Prostate gland (tissue), 2 donors: ENCODE measurements at regions not wholly inside any gene's neighbourhood (a gene's known extent, or its start where the extent isn't known, plus 50 kb on each side); places are given as distances from the start of the nearest gene placed in this dataset.

Experiments
- CTCF ChIP-seq, 4 experiments: fragments of 200-600 bp in 2 of 4; fragments of 450-650 bp in 2 of 4; sonication (generic) in 2 of 4; IDR thresholded peaks; 1 replicate in 3 of 4; 2 replicates in 1 of 4; pipeline ENCODE4 v1.5.1; 2016 to 2019; ENCODE audit warnings: antibody characterized with exemption in 4 of 4, mild to moderate bottlenecking in 2 of 4, moderate library complexity in 2 of 4
- POLR2A ChIP-seq: fragments of 450-650 bp; IDR thresholded peaks from one replicate; pipeline ENCODE4 v1.6.1; 2016; ENCODE audit warnings: antibody characterized with exemption, mild to moderate bottlenecking
- POLR2AphosphoS5 ChIP-seq: sonication (generic); formaldehyde crosslinking; IDR thresholded peaks from one replicate; pipeline ENCODE4 v1.6.1; 2017; ENCODE audit warnings: antibody characterized with exemption

- TF ChIP-seq POLR2A = no peak
- no peak for TF ChIP-seq CTCF (IDR thresholded peaks at IDR 0.05)
- no peak for TF ChIP-seq POLR2AphosphoS5
Measured at GRCh38 chr12:118633071-118633470, 256.7 kb downstream of the SUDS3 start.
